Esophagus squamous epithelium (tissue), 4 donors: ENCODE measurements at regions not wholly inside any gene's neighbourhood (a gene's known extent, or its start where the extent isn't known, plus 50 kb on each side); places are given as distances from the start of the nearest gene placed in this dataset.

Source experiments
- CTCF ChIP-seq, 6 experiments: fragments of 450-650 bp in 4 of 6; fragments of 200-600 bp in 2 of 6; sonication (generic) in 2 of 6; IDR thresholded peaks; one replicate each; pipeline ENCODE4 v1.5.1; 2016 to 2019; ENCODE audit warnings: antibody characterized with exemption in 6 of 6, mild to moderate bottlenecking in 4 of 6, moderate library complexity in 4 of 6
- POLR2A ChIP-seq, 4 donors: fragments of 450-650 bp; IDR thresholded peaks; one replicate each; pipeline ENCODE4 v1.6.1; 2017; ENCODE audit warnings: antibody characterized with exemption in 4 of 4, mild to moderate bottlenecking in 4 of 4, moderate library complexity in 3 of 4

- TF ChIP-seq CTCF (IDR thresholded peaks at IDR 0.05): no peak
- no peak for TF ChIP-seq POLR2A (IDR thresholded peaks at IDR 0.05)
These were observed 209.6 kb upstream of the IRX1 start for GRCh38 chr5:3385991-3386519.
